NCI-H1436 (cell line): ENCODE measurements at regions not wholly inside any gene's neighbourhood (a gene's known extent, or its start where the extent isn't known, plus 50 kb on each side); places are given as distances from the start of the nearest gene placed in this dataset.

ENCODE experiments used
- DNase-seq: peaks from one replicate; lab custom pipeline; 2025; lab: John Stamatoyannopoulos, UW

DNA sequence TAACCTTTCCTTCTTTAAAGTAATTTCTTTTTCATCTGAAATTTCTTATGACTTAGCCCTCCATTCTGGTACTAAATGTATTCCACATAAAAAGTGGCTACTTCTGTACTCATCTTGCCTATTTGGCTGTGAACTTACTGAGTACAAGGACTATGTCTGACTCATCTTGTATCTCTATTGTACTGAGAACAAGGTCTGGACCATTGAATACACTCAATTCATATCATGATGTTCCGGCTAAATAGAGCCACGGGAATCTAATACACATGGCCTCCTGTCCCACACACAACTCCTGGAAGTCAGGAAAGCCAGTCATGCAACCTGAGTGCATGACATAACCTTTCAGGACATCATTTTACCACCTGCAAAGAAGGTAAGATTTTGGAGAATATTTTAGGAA is 203.9 kb downstream of the PLK2 start:
- no peak for DNase-seq

DNA sequence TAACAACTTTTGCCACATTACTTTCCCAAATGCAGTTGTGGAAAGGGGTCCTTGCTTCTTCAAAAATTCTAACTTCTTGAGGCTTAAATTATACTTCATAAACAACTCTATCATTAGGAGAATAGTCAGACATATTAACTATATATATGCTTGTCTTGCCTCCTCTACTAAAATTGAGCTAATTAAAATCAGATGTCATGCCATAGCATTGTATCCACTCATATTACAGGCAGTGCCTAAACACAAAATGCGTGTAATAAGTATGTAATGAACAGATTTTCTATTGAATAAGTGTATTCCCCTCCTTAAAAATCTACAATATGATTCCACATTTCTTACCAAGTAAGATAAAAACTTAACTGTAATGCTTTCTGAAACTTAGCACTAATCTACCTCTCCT is 204.5 kb downstream of the PLK2 start:
- no peak for DNase-seq

DNA sequence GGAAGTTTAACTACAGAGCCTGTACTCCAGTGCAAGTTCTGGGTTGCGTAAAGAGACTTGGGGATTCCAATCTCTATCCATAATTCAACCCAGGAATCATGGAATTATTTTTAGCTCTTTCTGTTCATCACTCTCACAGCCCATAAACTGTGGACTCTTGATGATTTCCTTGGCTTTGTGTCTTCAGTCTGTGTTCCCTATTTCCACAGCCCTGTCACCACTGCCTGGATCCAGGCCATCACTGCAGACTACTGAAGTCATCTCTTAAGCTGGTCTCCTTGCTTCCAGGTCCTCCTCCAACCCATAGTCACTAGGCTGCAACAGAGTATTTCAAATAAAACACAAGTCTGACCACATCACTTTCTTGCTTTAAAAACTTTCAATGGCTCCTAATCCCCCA is 211.7 kb downstream of the PLK2 start:
- DNase-seq, result no peak

DNA sequence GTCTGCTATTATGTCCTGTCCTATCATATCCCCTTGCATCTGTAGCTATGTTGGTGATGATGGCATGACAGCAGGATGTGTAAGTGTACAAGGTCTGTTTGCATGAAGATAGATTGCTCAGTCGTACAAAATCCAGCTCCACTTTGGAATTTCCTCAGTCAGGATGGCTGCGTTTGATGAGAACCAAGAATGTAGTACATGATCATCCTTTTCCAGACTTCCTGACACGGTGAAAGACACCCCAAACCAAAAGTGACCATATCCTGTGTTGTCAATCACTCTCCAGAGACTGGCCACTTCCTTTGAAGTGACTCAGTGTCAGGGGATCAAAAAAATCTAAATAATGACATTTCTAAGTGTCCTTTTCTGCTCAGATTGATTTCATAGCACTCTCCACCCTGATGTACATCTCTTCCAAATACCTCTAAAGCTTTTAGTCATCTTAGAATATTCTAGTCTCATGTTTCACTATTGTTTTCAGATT is 213.4 kb downstream of the PLK2 start:
- no peak for DNase-seq

DNA sequence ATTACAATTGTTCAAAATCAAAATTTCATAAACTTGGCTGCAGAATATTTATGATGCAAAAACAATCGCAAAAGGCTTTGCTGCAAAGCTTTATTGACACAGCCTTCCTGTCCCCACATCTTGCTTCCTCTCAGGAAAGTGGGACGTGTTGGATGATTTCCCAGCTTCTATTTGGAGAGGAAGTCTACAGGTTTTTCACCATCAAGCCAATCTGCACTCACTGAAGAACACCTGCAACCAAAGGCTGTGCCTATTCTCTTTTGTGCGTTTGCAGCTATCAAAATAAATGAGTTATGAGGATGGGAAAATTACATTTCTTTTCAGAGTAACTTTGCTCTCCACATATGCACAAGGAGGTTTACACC is 214.4 kb downstream of the PLK2 start:
- DNase-seq, result no peak

DNA sequence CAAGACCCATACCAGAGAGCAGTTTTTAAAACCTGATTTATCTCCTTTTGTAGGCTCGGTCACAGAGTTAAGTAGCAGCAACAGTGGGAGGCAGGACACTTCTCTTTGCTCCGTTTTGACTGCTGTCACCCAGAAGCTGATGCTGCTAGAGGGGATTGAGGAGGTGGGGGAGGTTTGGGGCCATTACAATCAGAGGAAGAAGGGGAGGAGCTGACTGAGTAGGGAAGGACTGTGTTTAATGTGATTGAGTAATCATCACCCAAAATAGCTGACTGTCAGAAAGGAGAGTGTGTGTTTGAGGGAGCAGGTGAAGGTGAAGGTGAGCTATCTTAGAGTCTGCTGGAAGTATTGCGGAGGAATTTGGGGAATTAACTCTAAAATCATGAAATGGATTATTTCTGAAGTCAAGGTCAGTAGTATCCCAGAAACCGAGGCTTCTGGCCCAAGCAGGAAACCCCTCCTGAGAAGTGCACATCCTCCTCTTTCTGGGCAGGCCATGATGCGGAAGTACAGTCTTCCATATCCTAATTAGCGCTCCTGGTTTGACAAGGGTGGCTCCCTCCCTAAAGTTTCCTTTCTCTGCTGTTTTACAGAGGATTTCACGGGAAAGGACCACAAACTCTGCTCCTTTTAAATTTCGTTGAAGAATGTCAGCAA is 214.9 kb downstream of the PLK2 start:
- no peak for DNase-seq

DNA sequence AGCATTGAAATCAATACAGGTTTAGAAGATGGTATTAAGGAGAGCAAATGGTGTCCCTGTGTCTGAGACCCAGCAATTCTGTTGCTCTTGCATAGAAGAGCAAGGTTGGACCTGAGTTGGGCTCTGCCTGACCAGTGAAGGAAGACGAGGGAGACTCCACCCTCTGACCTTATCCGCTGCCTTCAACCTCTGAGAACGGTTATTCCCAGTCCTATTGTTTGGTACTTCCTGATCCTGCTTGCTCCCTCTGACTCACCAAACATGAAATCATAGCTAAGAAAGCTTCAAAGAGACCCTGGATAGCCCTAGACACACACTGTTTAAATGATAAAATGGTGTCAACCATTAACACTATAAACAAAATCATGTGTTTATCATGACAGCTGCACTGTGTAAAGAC is 218.5 kb downstream of the PLK2 start:
- no peak for DNase-seq

DNA sequence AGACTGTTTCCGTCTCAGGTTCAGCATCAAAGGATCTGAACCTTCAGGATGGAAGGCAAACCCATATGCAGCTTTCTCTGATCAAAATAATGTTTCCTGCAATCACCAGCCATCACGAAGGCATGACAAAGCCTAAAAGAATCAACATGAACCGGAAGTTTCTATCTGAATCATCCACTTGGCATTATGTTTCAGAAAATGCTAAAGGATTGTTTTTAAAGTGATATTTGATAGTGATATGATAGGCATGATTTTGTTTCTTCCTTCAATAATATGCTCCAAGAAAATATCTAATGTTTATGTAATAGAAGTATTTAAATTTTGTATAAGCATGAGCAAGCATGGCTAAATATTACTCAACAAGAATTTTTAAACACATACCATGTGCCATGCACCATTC is 219.6 kb downstream of the PLK2 start:
- DNase-seq, result no peak

DNA sequence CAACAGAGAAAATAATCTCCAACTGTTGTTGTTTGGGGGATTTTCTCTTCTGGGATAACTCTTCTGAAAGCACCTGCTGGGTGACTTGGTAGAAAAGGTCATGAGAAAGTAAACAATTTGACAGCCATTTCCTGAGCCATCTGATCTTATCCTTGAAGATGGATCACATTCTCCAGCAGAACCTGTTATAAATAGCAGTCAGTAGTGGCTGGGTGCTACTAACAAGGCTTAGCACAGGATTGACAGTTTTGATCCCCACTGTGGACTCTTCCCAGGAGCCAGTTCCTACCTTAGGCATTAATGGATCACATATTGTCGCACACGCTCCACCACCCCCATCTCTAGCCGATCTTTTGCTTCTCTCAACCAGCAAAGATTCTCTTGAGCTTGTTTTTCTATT is 220.2 kb downstream of the PLK2 start:
- DNase-seq, result no peak

DNA sequence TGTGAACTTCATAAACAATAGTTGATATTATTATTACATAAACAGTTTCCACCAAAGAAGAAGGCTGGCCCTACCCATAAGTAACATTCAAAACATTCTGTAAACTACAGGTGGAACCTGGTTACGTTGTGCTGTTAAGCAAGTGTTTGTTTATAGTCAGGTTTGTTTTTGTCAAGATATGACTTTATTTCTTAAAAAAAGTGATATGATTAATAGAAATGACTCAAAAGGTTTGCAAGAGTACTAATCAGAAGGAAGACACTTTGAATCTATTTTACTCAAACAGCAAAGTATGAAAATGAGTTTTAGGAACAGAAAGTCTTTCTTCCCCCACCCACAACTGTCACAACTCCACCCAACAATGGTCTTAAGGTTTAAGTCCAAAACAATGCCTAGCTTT is 220.8 kb downstream of the PLK2 start:
- DNase-seq, result no peak

DNA sequence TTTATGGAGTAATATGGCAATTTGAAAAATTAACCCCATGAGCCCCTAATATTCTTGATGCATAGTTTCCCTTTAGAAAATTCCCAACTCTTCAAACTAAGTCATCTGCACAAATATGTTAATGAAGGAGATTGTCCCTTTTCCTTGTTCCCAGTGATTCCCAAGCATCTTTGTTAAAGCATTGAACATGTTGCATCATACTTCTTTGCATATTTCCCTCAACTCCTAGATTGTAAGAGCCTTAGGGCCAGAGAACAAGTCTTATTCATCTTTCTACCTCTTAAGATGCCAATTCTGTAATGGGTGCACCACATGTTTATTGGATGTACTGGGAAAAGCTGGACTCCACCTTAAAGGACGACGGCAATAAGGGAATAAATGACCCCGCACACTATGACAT is 223.4 kb downstream of the PLK2 start:
- no peak for DNase-seq

DNA sequence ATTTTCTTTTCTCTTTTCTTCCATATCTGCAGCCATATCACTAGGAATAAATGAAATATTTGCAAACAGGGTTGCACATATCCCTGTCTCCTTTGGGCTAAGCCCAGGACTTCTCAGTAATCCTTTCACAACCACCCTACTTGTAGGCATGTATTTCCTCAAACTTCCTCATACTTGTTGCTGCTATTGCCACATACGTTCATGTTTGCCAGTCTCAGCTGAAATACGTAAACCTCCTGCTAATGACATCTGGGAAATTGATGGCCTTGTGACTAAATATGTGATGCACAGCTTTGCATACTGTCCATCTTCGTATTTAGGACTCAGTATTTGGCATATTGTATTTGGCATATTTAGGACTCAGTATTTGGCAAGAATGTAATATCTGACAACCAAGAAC is 224.6 kb downstream of the PLK2 start:
- DNase-seq, result no peak

DNA sequence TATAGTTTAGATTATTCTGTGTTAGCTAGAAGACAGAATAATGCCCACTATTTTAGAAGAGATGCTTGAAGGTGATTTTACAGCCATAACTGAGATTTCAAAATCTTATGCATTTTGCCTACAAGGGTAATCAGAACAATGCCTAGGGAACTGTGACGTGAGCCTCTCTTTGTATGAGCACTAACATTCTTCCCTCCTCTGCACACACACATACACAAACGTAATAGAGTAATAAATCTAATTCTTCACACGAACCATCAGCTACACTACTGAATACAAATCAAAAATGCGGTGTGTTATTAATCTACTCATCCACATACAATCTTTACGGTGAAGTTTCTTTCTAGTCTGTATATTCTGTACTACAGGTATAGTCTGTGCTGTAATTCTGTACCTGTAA is 227.8 kb downstream of the PLK2 start:
- DNase-seq, result no peak

DNA sequence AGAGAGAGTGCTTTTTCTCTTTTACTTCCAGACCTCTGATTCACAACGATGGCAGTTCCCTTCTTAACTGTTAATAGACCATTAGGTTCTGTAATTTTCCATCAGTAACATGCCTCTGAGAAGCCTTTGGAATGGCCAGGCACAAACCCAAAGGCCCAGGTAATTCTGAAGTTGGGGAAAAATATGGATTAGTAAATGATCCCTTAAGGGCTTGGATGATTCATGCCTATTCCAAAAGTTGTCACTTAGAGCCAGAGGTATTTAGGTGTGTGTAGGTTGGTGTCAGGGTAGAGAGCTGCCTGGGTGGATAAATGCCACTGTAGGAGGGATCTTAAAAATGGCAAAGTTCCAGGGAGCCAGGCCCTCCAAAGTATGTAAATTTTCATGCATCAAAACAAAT is 228.8 kb downstream of the PLK2 start:
- no peak for DNase-seq

DNA sequence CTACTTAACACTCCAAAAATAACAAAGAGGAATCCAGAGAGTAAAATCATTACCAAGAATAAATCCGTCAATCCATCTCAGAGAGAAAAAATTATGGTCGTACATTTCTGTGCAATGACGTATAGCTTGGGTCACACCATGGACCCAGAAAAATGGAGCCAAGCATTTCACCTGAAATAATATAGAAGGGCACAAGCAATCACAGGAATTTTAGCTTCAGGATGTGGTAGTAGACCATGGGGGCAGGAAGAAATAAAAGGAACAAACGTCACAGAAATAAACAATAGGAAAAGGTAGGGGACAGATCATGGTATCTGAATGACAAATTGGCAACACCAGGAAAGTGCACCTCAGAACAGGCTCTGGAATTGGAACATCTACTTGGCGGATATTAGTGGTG is 231.0 kb downstream of the PLK2 start:
- DNase-seq, result no peak

DNA sequence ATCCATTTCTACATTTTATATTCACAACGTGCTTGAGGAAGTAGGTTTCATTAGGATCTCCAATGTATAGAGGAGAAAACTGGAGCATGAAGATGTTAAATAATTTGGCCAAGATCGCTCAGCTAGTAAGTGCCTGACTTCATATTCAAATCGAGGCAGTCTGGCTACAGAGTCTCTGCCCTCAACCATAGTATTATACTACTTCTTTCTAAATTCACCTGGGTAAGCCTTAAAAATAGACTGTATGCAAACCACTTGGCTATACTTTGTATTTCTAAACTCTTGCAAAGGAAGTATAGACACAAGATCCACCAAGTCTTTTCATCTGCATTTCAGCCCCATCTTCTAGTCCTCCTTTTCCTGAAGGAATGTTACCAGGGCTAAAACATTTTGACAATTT is 232.0 kb downstream of the PLK2 start:
- DNase-seq, result no peak

DNA sequence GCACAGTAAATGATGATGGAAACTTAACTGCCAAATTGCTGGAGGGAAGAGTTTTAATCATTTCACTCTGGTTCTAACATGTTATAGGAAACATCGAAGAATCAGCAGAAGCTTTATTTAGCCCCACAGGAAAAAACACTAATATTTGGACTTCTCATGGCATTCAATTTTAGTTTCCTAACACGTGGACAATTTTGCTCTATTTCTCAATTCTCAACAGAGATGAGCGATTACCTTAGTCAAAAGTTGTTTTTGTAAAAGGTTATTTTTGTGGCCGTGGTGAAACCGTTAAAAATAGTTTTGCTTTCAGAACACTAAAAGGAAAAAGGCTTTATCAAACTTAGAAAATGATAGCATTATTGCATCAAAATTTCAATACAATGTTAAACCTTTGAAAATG is 235.2 kb downstream of the PLK2 start:
- DNase-seq, result no peak

DNA sequence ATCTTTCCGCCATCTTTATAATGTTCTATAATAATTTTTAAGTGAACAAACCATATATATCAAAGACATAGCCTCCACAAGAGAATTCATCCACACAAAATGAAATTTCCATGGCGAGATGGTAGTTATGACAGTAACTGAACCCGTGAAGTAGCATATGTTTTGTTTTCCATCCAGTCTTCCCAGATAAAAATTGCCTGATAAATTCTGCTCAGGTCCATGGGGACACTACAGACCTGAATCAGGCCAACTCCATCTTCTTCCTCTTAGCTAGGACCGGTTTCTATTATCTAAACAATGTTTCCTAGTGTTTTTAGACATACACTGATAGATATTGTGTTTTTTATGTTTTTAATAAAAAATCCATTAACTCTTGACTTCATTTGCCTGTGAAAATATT is 235.7 kb downstream of the PLK2 start:
- no peak for DNase-seq

DNA sequence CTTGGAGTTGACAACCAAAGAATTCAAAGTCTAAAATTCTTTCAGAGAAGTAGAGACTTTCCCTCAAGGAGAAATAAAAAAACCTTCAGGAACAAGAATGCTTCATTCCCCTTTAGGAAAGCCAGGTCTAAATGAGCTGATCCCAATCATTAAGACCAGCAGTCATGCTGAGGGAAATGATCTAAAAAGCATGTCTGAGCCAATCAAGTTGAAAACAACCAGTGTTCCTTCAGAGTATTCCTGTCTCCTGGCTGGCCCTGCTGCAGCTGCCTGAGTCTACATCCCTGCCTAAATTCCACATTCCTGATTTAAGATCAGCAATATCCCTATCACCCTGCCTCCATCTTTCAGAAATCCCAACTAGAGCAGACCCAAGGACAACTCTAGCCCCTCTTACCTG is 244.5 kb downstream of the PLK2 start:
- no peak for DNase-seq

DNA sequence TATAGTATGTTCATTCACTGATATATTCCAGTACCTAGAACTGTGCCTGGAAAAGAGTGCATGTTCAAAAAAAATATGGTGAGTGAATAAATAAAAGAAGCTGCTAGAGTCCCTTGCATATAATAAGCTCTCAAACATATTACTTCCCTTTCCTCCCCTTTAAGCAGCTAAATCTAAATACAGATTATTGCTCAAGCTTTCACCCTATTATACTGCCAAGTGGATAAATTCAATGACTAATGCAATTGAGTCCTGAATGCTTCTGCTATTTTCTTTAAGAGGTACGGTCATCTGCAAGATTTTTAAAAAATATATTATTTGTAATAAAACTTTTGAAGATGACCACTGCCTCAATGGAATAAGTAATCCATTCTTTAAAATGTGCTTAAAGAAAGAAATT is 248.4 kb downstream of the PLK2 start:
- DNase-seq, result no peak

DNA sequence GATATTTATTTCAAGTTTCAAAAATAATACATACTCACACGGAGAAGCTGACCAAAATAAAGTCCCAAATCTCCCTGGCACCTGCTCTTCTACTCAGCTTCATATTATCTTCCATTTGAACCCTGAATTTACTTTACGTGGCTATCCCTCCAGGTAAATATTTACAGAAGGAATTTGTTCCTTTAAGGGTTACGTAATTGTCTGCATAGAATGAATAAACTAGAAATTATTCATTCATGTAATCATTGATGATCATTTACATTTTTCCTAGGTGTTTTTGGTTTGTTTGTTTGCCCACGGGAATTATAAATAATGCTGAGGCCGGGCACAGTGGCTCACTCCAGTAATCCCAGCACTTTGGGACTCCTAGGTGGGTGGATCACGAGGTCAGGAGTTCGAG is 251.2 kb downstream of the PLK2 start:
- DNase-seq, result no peak

DNA sequence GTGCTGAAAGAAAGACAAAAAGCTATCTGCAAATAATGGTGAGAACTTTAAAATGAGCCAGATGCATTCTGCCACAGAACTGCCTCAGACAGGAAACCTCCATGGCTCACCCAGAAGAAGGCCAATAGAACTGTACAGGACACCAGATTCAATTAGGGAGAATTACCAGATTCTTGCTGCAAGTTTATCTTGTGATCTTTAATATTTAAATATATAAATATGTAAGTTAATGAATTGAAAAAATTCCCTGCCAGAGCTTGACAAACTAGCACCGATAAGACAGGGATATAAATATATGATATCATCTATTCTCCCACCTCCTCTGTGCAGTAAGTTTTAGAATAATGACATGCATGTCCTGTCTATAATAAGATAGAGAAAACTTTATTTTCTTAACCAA is 252.8 kb downstream of the PLK2 start:
- DNase-seq, result no peak

DNA sequence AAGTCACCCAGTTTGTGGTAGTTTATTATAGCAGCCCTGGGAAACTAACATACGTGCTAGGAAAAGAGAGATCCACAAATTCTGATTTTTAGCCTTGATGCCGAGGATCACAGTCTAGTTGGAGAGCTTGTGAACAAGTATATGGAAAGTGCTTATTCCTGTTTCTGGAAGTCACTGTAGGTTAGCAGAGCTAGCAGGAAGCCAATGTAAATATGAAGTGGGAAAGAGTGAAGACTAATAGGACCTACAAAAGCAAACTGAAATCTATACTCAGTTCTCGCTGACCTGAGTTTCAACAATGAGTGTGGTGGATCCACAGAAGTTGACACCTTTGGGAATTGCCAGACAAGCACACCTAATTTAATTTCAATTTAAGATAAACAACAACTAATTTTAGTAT is 254.9 kb downstream of the PLK2 start:
- DNase-seq, result no peak

DNA sequence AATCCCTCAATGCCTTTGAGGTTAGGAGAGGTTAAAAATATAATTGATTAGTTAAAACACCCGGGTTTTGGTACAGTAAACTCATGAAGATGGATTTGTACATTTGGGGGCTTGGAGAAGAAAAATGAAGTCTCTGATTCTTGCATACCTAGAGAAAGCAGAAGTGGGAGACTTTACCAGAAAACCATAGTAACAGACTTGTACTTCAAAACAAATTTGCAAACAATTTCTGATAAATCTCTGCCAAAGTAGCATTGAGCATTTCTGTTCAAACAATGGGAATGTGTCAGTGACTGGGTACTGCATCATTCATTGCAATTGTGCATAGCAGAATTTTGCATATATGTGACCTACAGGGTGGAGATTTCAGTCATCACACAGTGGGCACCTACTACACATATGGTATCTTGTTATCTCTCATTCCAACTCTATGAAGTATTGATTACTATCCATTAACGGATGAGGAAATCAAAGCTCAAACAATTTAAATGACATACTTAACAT is 256.9 kb downstream of the PLK2 start:
- DNase-seq, result no peak
